ENCODE measurements at regions not wholly inside any gene's neighbourhood (a gene's known extent, or its start where the extent isn't known, plus 50 kb on each side); places are given as distances from the start of the nearest gene placed in this dataset.

DNA sequence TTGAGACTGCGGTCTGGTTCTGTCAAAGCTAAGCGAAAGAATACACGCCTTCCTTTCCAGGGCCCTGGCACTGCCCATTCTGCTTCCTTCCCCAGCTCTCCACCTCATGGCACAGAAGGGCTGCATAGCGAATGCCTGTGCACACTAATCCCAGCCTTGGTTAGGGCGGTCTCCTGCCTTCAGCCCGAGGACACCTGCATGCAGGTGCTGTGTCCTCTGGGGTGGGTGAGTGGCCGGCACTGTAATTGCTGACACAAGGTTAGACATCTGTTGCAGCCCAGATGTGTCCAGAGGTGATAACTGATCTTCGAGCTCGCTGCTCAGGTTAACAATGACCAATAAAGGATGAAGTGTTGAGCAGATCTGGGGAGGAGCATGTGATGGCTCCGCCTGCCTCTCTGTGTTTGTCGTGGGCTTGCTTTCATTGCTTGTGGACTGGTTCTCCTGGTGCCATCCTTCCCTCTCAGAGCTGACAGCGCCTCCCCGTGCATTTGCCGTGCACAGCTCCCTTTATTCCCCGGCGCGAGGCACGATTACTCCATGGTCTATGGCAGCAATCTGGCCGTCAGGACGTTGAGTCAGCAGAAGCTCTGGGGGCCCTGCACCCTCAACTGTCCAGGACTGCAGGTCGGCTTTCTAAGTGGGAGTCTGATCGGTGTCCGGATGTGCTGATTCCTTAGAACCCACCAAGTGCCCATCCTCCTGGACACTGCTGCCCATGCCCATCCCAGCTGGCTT lies 1088.2 kb downstream of the BRD1 start:
- H3K4me3 ChIP-seq: no peak overlapping the region
- no peak overlapping the region for H2AFZ ChIP-seq
- H3K4me2 ChIP-seq (ENCODE audit: unreplicated experiment): no peak overlapping the region
- no peaks in the 10 kb centered on the region for H3K9me2 ChIP-seq (ENCODE audit: insufficient read depth)
- WGBS, 2 experiments (ENCODE audit: low coverage in 1 of 2, low lambda C conversion rate in 2 of 2, missing lambda C conversion rate in 2 of 2): 67 to 75% methylated on average over 22 to 23 of the region's 23 CpGs
- no peaks in the 10 kb centered on the region for H3K27me3 ChIP-seq (replicated peaks; ENCODE audit: insufficient read depth)
- H3K9me3 ChIP-seq (ENCODE audit: low read depth): no peaks in the 10 kb centered on the region
- H3K4me1 ChIP-seq (ENCODE audit: insufficient read depth): no peaks in the 10 kb centered on the region
- TF ChIP-seq EZH2 (IDR thresholded peaks at IDR 0.05; ENCODE audit: insufficient read depth, poor library complexity, severe bottlenecking) (no peak), EZH2phosphoT487 (IDR thresholded peaks at IDR 0.05; ENCODE audit: insufficient read depth, low read depth) (no peak)
- no peaks in the 10 kb centered on the region for H3K79me2 ChIP-seq (ENCODE audit: insufficient read depth)
- no peak overlapping the region for H3K27ac ChIP-seq
- H3K9ac ChIP-seq: no peak overlapping the region
- H3F3A ChIP-seq (ENCODE audit: insufficient read depth): no peaks in the 10 kb centered on the region
- no peaks in the 10 kb centered on the region for H4K20me1 ChIP-seq (ENCODE audit: insufficient read depth)
- no peaks in the 10 kb centered on the region for H3K36me3 ChIP-seq (ENCODE audit: low read depth)
- DNase-seq: no peak
- in situ Hi-C loops (cut with MboI): no loop called here

DNA sequence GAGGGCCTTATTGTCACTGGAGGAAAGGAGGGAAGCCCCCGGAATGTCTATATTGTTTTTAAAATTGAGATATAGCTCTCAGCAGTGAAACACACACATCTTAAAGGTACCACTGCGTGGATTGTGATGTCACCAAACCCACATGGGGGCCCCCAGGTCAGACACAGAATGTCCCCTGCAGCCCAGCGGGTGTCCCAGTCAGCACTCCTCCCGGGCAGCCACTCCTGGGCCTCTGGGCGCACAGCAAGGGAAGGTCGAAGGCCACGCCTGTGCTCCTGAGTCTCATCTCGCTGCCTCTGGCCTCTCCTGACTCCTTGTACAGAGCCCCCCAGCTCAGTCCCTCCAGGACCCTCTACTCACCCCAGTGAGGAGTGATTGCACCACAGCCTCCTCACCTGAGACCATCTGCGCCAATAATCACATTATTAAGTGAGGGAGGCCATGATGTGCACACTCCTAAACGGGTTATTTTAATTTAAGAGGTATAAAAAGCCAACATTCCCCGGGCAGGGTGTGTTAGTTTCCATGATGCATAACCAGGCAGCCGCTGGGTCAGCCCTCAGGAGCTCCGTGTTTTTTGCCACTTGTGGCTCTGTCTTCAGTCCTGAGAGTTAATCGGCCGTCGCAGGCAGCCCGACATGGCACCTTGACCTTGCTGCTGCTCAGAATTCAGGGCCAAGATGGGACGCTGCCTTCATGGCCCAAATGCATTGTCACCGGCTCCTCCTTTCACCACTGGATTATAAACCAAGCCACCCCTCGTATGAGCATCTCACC lies 1089.3 kb downstream of the BRD1 start:
- H3K27me3 ChIP-seq (replicated peaks; ENCODE audit: insufficient read depth): no peaks in the 10 kb centered on the region
- H3K4me2 ChIP-seq (ENCODE audit: unreplicated experiment): no peak overlapping the region
- no peak for TF ChIP-seq EZH2phosphoT487 (IDR thresholded peaks at IDR 0.05; ENCODE audit: insufficient read depth, low read depth)
- no peak for TF ChIP-seq EZH2 (IDR thresholded peaks at IDR 0.05; ENCODE audit: insufficient read depth, poor library complexity, severe bottlenecking)
- no peaks in the 10 kb centered on the region for H3K9me3 ChIP-seq (ENCODE audit: low read depth)
- WGBS, 2 experiments (ENCODE audit: low coverage in 1 of 2, low lambda C conversion rate in 2 of 2, missing lambda C conversion rate in 2 of 2): 62 to 63% methylated on average over 20 of the region's 20 CpGs
- no peaks in the 10 kb centered on the region for H3K79me2 ChIP-seq (ENCODE audit: insufficient read depth)
- no peak for DNase-seq
- no peaks in the 10 kb centered on the region for H4K20me1 ChIP-seq (ENCODE audit: insufficient read depth)
- no peaks in the 10 kb centered on the region for H3K9me2 ChIP-seq (ENCODE audit: insufficient read depth)
- no peak overlapping the region for H3K27ac ChIP-seq
- H3K9ac ChIP-seq: no peak overlapping the region
- H2AFZ ChIP-seq: no peak overlapping the region
- no peaks in the 10 kb centered on the region for H3F3A ChIP-seq (ENCODE audit: insufficient read depth)
- in situ Hi-C loops (cut with MboI): no loop called here
- no peaks in the 10 kb centered on the region for H3K36me3 ChIP-seq (ENCODE audit: low read depth)
- no peak overlapping the region for H3K4me3 ChIP-seq
- no peaks in the 10 kb centered on the region for H3K4me1 ChIP-seq (ENCODE audit: insufficient read depth)

DNA sequence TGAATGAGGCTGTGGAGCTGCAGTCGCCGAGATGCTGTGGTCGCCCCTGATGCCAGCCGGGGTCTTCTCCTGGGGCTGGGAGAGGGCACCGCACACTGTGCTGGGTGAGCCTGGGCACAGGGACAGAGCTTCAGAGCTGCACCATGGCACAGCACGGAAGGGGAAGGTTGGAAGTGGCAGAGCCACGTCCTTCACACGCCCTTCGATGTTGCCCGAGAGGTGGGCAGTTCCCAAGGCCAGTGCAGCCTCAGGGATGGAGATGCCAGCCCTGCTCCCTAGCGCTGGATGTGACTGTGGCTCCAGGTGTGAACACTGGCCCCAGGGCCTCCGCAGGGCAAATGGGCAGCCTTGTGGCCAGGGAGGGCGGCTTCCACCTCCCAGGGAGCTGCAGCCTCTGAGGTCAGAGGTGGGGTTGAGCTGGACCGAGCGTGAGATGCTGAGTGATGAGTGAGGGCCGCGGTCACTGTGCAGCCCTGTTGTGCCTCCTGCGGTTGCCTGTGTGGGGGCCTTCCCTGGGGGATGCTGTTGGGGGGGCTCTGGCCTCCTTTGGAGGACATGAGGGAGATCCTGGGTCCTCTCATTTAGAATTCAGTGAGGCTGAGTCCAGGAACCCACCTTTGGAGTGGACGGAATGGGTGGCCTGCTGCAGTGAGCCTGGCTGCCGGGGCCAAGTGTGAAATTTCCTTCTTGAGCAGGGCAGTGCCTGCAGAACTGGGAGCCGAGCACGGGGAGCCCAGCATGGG lies 1090.0 kb downstream of the BRD1 start:
- no peaks in the 10 kb centered on the region for H3K9me3 ChIP-seq (ENCODE audit: low read depth)
- no peaks in the 10 kb centered on the region for H3F3A ChIP-seq (ENCODE audit: insufficient read depth)
- H3K9ac ChIP-seq: no peak overlapping the region
- DNase-seq: no peak
- in situ Hi-C loops (cut with MboI): no loop called here
- no peaks in the 10 kb centered on the region for H4K20me1 ChIP-seq (ENCODE audit: insufficient read depth)
- H2AFZ ChIP-seq: no peak overlapping the region
- H3K9me2 ChIP-seq (ENCODE audit: insufficient read depth): no peaks in the 10 kb centered on the region
- H3K4me3 ChIP-seq: no peak overlapping the region
- H3K4me2 ChIP-seq (ENCODE audit: unreplicated experiment): no peak overlapping the region
- 65 to 67% methylated on average over 22 of the region's 22 CpGs for WGBS, 2 experiments (ENCODE audit: low coverage in 1 of 2, low lambda C conversion rate in 2 of 2, missing lambda C conversion rate in 2 of 2)
- H3K27ac ChIP-seq: no peak overlapping the region
- no peaks in the 10 kb centered on the region for H3K79me2 ChIP-seq (ENCODE audit: insufficient read depth)
- no peaks in the 10 kb centered on the region for H3K4me1 ChIP-seq (ENCODE audit: insufficient read depth)
- H3K36me3 ChIP-seq (ENCODE audit: low read depth): no peaks in the 10 kb centered on the region
- TF ChIP-seq EZH2 (IDR thresholded peaks at IDR 0.05; ENCODE audit: insufficient read depth, poor library complexity, severe bottlenecking) (no peak), EZH2phosphoT487 (IDR thresholded peaks at IDR 0.05; ENCODE audit: insufficient read depth, low read depth) (no peak)
- no peaks in the 10 kb centered on the region for H3K27me3 ChIP-seq (replicated peaks; ENCODE audit: insufficient read depth)

DNA sequence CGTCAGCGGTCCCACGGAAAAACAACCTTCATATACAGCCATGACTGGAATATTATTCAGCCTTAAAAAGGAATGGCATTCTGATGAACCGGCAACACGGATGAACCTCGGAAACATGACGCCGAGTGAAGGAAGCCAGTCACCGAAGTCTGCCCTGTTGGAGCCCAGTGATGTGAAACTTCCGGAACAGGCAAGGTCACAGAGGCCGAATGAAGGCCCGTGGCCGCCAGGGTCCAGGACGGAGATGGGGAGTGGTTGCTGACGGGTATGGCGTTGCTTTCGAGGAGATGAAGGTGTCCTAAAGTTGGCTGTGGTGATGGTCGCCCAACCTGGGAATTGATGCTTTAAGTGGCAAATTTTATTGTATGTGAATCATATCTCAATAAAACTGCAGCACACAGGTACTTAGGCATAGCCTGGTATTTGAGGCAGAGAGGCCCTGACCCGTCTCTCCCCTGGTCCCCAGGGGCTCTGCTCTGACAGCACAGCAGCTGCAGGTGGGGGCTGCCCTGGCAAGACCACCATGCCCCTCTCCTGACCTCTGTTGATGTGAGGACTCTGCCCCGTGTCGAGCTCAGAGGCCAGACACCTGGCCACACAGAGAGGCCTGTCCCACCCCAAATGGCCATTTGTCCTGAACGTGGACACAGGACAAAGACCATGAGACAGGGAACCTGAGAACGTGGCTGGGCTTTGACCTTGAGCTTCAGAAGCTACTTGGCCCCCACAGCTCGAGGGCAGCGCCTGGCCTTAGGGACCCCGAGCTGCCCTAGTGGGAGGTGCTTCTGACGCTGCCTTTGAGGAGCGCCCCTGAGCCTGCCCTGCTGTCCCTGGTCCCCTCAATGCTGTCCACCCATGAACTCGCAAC lies 1090.8 kb downstream of the BRD1 start:
- no peak for DNase-seq
- 71% methylated on average over 29 of the region's 29 CpGs for WGBS, 2 experiments (ENCODE audit: low coverage in 1 of 2, low lambda C conversion rate in 2 of 2, missing lambda C conversion rate in 2 of 2)

More for the DNA sequence above, 1090.8 kb downstream of the BRD1 start:
- no peak overlapping the region for H3K4me2 ChIP-seq (ENCODE audit: unreplicated experiment)
- no peak overlapping the region for H3K9ac ChIP-seq
- H3K9me3 ChIP-seq (ENCODE audit: low read depth): no peaks in the 10 kb centered on the region
- H3F3A ChIP-seq (ENCODE audit: insufficient read depth): no peaks in the 10 kb centered on the region
- H3K79me2 ChIP-seq (ENCODE audit: insufficient read depth): no peaks in the 10 kb centered on the region
- no peak overlapping the region for H3K27ac ChIP-seq
- H4K20me1 ChIP-seq (ENCODE audit: insufficient read depth): no peaks in the 10 kb centered on the region
- no peak overlapping the region for H3K4me3 ChIP-seq
- no peaks in the 10 kb centered on the region for H3K27me3 ChIP-seq (replicated peaks; ENCODE audit: insufficient read depth)
- TF ChIP-seq EZH2phosphoT487 (IDR thresholded peaks at IDR 0.05; ENCODE audit: insufficient read depth, low read depth): no peak
- no peaks in the 10 kb centered on the region for H3K4me1 ChIP-seq (ENCODE audit: insufficient read depth)
- in situ Hi-C loops (cut with MboI): no loop called here
- H2AFZ ChIP-seq: no peak overlapping the region
- H3K9me2 ChIP-seq (ENCODE audit: insufficient read depth): no peaks in the 10 kb centered on the region
- no peaks in the 10 kb centered on the region for H3K36me3 ChIP-seq (ENCODE audit: low read depth)
